ENCODE measurements at regions not wholly inside any gene's neighbourhood (a gene's known extent, or its start where the extent isn't known, plus 50 kb on each side); places are given as distances from the start of the nearest gene placed in this dataset.

GRCh38 chr9:11063263-11063662 lies 450.5 kb upstream of the PTPRD start:
- DNase-seq (ENCODE audit: low spot score), result no peak
- Mint-ChIP-seq H3K36me3 (ENCODE audit: low read depth) (no peaks in the 10 kb centered on the region), H3K27ac (no peak overlapping the region), H3K4me3 (no peak overlapping the region), H3K4me1 (ENCODE audit: low read depth) (no peaks in the 10 kb centered on the region), H3K9me3 (peaks cover 23% of the 10 kb centered on the region), H3K27me3 (ENCODE audit: low read depth) (no peaks in the 10 kb centered on the region)

GRCh38 chr9:11064909-11065308 lies 452.1 kb upstream of the PTPRD start:
- Mint-ChIP-seq H3K27ac (no peak overlapping the region), H3K9me3 (peaks cover 25% of the 10 kb centered on the region), H3K4me3 (no peak overlapping the region), H3K36me3 (ENCODE audit: low read depth) (no peaks in the 10 kb centered on the region), H3K4me1 (ENCODE audit: low read depth) (no peaks in the 10 kb centered on the region), H3K27me3 (ENCODE audit: low read depth) (no peaks in the 10 kb centered on the region)
- DNase-seq (ENCODE audit: low spot score), result no peak

DNA sequence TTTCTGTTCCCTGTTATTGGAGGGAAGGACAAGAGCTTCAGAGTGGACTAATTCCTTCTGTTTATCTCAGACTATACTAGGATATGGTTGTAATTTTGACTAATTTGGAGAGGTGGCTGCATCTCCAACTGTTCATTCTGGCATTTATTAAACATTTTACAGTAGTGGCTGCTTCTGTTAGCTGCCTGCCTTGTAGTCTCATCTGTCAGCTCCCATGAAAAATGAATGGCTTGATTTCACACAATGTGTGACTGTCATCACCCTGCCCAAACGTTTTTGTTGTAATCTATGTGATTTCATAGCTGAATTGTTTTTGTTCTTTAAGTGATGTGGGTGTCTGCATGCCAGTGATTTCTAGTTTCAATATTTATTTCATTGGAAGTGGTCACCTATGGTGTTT lies 459.4 kb upstream of the PTPRD start:
- no peak for DNase-seq (ENCODE audit: low spot score)
- Mint-ChIP-seq H3K4me1 (ENCODE audit: low read depth) (no peaks in the 10 kb centered on the region), H3K9me3 (peaks cover 36% of the 10 kb centered on the region), H3K4me3 (no peak overlapping the region), H3K36me3 (ENCODE audit: low read depth) (no peaks in the 10 kb centered on the region), H3K27ac (no peak overlapping the region), H3K27me3 (ENCODE audit: low read depth) (no peaks in the 10 kb centered on the region)

- no peak for DNase-seq (ENCODE audit: low spot score)
- Mint-ChIP-seq H3K27me3 (ENCODE audit: low read depth) (no peaks in the 10 kb centered on the region), H3K4me3 (no peak overlapping the region), H3K27ac (no peak overlapping the region), H3K9me3 (peaks cover 37% of the 10 kb centered on the region), H3K4me1 (ENCODE audit: low read depth) (no peaks in the 10 kb centered on the region), H3K36me3 (ENCODE audit: low read depth) (no peaks in the 10 kb centered on the region)
Observed at GRCh38 chr9:11086561-11086960, 473.8 kb upstream of the PTPRD start.

DNA sequence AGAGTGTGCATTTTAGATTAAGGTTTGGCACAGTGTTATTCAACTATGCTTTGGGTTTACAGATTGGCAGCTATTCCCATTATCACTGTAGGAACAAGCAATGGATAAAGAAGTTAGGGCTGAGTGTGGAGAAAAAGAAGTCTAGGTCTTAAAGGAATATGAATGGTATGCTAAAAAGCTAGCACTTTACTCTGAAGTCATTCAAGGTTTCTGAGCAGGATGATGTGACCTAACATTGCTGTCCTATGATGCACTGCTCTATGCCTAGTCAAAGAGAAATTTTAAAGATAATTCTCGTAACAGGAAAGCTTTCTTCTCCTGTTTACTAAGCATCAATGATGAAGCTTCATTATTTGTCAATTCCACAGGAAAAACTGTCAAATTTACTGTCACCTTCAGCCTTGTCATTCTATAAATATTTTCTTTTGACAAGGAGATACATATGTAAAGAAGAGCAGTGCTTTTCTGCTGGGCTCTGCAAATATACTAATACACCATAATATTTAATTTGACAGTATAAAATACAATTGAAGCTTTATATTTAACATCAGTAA lies 476.1 kb upstream of the PTPRD start:
- H3K4me3 Mint-ChIP-seq, result no peak overlapping the region
- H3K27ac Mint-ChIP-seq, result no peak overlapping the region
- peaks cover 41% of the 10 kb centered on the region for H3K9me3 Mint-ChIP-seq
- H3K27me3 Mint-ChIP-seq (ENCODE audit: low read depth), result no peaks in the 10 kb centered on the region
- DNase-seq (ENCODE audit: low spot score), result no peak
- no peaks in the 10 kb centered on the region for H3K36me3 Mint-ChIP-seq (ENCODE audit: low read depth)
- no peaks in the 10 kb centered on the region for H3K4me1 Mint-ChIP-seq (ENCODE audit: low read depth)

DNA sequence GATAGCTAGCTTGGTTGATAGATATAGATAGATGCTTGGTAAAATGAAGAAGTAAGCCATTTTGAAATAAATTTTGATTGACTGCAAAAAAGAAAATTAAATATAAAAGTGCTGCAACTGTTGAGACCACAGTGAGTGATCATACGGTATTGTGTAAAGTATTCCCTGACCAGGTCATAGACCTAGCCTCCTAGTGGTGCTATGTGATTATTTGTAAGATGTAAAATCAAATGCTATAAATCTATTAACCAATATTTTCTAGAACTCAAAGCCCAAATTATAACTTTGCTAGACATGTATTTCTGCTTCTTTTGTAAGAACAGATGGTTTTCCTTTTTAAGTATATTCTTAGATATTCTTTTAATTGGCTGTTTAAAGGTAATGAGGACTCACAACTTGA lies 480.2 kb upstream of the PTPRD start:
- Mint-ChIP-seq H3K27ac (no peak overlapping the region), H3K36me3 (ENCODE audit: low read depth) (no peaks in the 10 kb centered on the region), H3K4me1 (ENCODE audit: low read depth) (no peaks in the 10 kb centered on the region), H3K27me3 (ENCODE audit: low read depth) (no peaks in the 10 kb centered on the region), H3K4me3 (no peak overlapping the region), H3K9me3 (peaks cover 40% of the 10 kb centered on the region)
- no peak for DNase-seq (ENCODE audit: low spot score)

DNA sequence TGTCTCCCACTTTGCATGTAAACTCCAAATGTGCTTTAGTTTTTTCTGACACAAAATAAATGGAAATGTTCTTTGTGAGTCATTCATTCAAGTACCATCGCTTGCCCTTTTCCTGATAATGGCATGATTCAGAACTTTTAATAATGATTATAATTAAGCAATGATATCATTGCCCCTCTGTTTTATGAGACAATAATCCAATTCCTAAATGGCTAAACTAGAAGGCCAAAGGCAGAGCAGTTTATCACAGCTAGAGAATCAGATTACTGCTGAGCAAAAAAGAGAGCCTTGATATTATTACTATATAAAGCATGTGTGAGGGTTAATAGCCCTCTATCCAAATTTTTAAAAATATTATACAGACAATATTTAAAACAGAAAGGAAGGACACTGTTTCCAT lies 484.2 kb upstream of the PTPRD start:
- H3K4me1 Mint-ChIP-seq (ENCODE audit: low read depth), result no peaks in the 10 kb centered on the region
- H3K36me3 Mint-ChIP-seq (ENCODE audit: low read depth), result no peaks in the 10 kb centered on the region
- peaks cover 50% of the 10 kb centered on the region for H3K9me3 Mint-ChIP-seq

DNA sequence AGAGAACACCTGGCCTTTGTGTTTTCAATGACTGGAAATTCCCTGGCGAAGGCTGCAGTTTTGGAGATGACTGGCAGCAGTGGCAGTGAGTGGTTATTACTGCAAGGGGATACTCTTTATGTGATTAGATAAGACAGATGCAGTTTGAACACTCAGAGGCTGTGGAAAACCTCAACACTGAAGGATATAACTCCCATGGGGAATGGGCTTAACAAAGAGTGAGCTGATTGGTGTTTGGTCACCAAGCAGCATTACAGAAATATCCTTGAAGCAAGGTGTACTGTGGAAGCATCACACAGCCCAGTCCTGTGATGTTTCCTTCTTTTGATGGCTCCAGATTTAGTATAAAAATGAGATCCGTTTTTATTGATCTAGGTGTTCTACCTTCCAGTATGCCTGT lies 490.7 kb upstream of the PTPRD start:
- Mint-ChIP-seq H3K27ac (no peak overlapping the region), H3K27me3 (ENCODE audit: low read depth) (no peaks in the 10 kb centered on the region)
- no peak for DNase-seq (ENCODE audit: low spot score)

More for the DNA sequence above, 484.2 kb upstream of the PTPRD start:
- no peak overlapping the region for H3K27ac Mint-ChIP-seq
- H3K4me3 Mint-ChIP-seq, result no peak overlapping the region
- H3K27me3 Mint-ChIP-seq (ENCODE audit: low read depth), result no peaks in the 10 kb centered on the region
- DNase-seq (ENCODE audit: low spot score), result no peak

DNA sequence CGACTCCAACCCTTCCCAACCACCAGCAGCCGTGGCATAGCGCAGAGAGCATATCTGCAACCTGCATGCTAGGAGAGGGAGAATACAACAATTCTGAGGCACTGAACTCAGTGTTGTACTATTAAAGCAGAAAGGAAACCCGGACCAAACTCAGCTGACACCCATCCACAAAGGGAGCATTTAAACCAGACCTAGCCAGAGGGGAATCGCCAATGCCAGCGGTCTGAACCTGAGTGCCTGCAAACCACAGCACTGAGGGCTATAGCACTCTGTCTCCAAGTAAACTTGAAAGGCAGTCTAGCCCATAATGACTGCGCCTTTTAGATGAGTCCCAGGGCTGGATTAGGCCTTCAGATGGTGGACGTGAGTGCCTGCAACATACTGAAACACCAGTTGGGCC lies 494.4 kb upstream of the PTPRD start:
- no peak overlapping the region for H3K4me3 Mint-ChIP-seq
- no peaks in the 10 kb centered on the region for H3K36me3 Mint-ChIP-seq (ENCODE audit: low read depth)
- H3K9me3 Mint-ChIP-seq, result peaks cover 68% of the 10 kb centered on the region

More for the DNA sequence above, 490.7 kb upstream of the PTPRD start:
- Mint-ChIP-seq H3K4me3 (no peak overlapping the region), H3K9me3 (peaks cover 63% of the 10 kb centered on the region), H3K36me3 (ENCODE audit: low read depth) (no peaks in the 10 kb centered on the region), H3K4me1 (ENCODE audit: low read depth) (no peaks in the 10 kb centered on the region)

DNA sequence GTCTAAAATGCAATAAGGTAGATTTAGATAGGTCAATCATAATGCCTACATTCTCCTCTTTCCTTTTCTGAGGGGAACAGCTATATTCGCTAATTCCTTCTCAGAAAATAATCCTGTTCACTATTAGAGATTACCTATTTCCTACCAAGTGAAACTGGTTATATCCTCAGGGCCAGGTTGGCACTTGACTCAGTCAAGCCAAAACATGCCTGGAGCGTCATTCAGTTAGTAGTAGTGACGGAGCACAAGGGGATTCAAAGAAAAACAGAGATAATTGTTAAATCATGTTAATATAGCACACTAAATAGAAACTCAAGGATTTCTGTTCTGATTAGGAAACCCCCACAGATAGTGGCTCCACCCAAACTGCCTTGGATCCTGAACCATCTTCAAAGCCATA lies 515.4 kb upstream of the PTPRD start:
- no peaks in the 10 kb centered on the region for H3K36me3 Mint-ChIP-seq (ENCODE audit: low read depth)
- H3K9me3 Mint-ChIP-seq, result peaks cover 25% of the 10 kb centered on the region
- no peaks in the 10 kb centered on the region for H3K27me3 Mint-ChIP-seq (ENCODE audit: low read depth)
- no peaks in the 10 kb centered on the region for H3K4me1 Mint-ChIP-seq (ENCODE audit: low read depth)
- no peak overlapping the region for H3K4me3 Mint-ChIP-seq
- H3K27ac Mint-ChIP-seq, result no peak overlapping the region
- DNase-seq (ENCODE audit: low spot score), result no peak

More for the DNA sequence above, 494.4 kb upstream of the PTPRD start:
- Mint-ChIP-seq H3K4me1 (ENCODE audit: low read depth) (no peaks in the 10 kb centered on the region), H3K27ac (no peak overlapping the region), H3K27me3 (ENCODE audit: low read depth) (no peaks in the 10 kb centered on the region)
- no peak for DNase-seq (ENCODE audit: low spot score)

DNA sequence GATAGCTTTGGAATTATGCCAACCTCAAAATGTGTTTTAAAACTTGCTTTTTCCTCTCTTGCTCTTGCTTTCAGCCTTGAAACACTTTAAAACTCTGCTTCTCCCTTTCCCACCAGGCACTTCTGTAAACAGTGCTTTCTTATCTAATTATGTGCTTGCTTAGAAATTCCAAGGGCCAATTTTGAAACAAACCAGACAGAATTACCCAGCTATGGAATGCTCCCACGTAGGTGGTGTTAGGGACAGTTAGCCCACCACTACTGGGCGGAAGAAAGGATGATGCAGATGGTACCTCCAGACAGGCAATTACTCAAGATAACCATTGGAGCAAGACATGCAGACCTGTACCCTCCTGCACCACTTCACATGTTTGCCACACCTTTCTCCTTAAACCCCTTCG lies 523.0 kb upstream of the PTPRD start:
- H3K9me3 Mint-ChIP-seq, result peaks cover 25% of the 10 kb centered on the region
- no peaks in the 10 kb centered on the region for H3K27me3 Mint-ChIP-seq (ENCODE audit: low read depth)
- no peak overlapping the region for H3K27ac Mint-ChIP-seq
- no peaks in the 10 kb centered on the region for H3K4me1 Mint-ChIP-seq (ENCODE audit: low read depth)
- no peak overlapping the region for H3K4me3 Mint-ChIP-seq
- no peak for DNase-seq (ENCODE audit: low spot score)
- no peaks in the 10 kb centered on the region for H3K36me3 Mint-ChIP-seq (ENCODE audit: low read depth)

GRCh38 chr9:11141357-11141756 lies 528.6 kb upstream of the PTPRD start:
- DNase-seq (ENCODE audit: low spot score), result no peak
- H3K4me1 Mint-ChIP-seq (ENCODE audit: low read depth), result no peaks in the 10 kb centered on the region
- H3K4me3 Mint-ChIP-seq, result no peak overlapping the region
- no peaks in the 10 kb centered on the region for H3K36me3 Mint-ChIP-seq (ENCODE audit: low read depth)
- peaks cover 31% of the 10 kb centered on the region for H3K9me3 Mint-ChIP-seq
- H3K27ac Mint-ChIP-seq, result no peak overlapping the region
- H3K27me3 Mint-ChIP-seq (ENCODE audit: low read depth), result no peaks in the 10 kb centered on the region

GRCh38 chr9:11142965-11143738 lies 530.4 kb upstream of the PTPRD start:
- no peaks in the 10 kb centered on the region for H3K36me3 Mint-ChIP-seq (ENCODE audit: low read depth)
- no peak overlapping the region for H3K27ac Mint-ChIP-seq
- DNase-seq (ENCODE audit: low spot score), result no peak
- peaks cover 37% of the 10 kb centered on the region for H3K9me3 Mint-ChIP-seq
- no peaks in the 10 kb centered on the region for H3K4me1 Mint-ChIP-seq (ENCODE audit: low read depth)
- H3K4me3 Mint-ChIP-seq, result no peak overlapping the region
- H3K27me3 Mint-ChIP-seq (ENCODE audit: low read depth), result no peaks in the 10 kb centered on the region

DNA sequence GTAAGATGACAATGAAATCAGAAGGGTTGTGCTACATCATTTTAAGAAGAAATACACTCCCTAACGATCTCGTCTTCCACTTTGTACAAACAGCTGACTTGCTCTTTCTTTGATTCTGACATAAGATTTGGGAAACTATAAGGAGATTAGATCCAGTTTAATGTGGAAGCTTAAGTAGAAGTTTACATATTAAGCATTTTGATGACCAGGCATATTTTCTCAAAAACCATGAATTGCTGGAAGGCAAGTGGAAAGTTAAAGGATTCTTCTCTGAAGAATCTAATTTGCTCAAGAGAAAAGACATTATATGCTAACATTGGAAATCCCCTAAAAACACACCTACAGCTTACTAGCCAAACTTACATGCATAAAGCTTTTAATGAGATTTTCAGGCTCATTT lies 531.9 kb upstream of the PTPRD start:
- H3K27me3 Mint-ChIP-seq (ENCODE audit: low read depth), result no peaks in the 10 kb centered on the region
- no peaks in the 10 kb centered on the region for H3K36me3 Mint-ChIP-seq (ENCODE audit: low read depth)
- H3K9me3 Mint-ChIP-seq, result peaks cover 35% of the 10 kb centered on the region
- no peak overlapping the region for H3K27ac Mint-ChIP-seq
- H3K4me1 Mint-ChIP-seq (ENCODE audit: low read depth), result no peaks in the 10 kb centered on the region
- DNase-seq (ENCODE audit: low spot score), result no peak
- H3K4me3 Mint-ChIP-seq, result no peak overlapping the region

- peaks cover 30% of the 10 kb centered on the region for H3K9me3 Mint-ChIP-seq
- H3K4me1 Mint-ChIP-seq (ENCODE audit: low read depth), result no peaks in the 10 kb centered on the region
- no peaks in the 10 kb centered on the region for H3K36me3 Mint-ChIP-seq (ENCODE audit: low read depth)
- no peaks in the 10 kb centered on the region for H3K27me3 Mint-ChIP-seq (ENCODE audit: low read depth)
- H3K4me3 Mint-ChIP-seq, result no peak overlapping the region
- no peak for DNase-seq (ENCODE audit: low spot score)
- no peak overlapping the region for H3K27ac Mint-ChIP-seq
Observed at GRCh38 chr9:11148189-11148588, 535.4 kb upstream of the PTPRD start.
